Liver (tissue), 8 donors: ENCODE measurements at regions not wholly inside any gene's neighbourhood (a gene's known extent, or its start where the extent isn't known, plus 50 kb on each side); places are given as distances from the start of the nearest gene placed in this dataset.

ENCODE experiments used
- DNase-seq: peaks from one replicate; pipeline ENCODE4 v3.0.0-alpha.2; 2017; ENCODE audit warnings: low spot score
- H3K27ac ChIP-seq, 2 donors: one replicate each; pipeline ENCODE4 v1.7.0; 2013; ENCODE audit warnings: inconsistent platforms in 2 of 2, low read length in 2 of 2, control low read depth in 1 of 2, low read depth in 1 of 2, mild to moderate bottlenecking in 1 of 2
- H3K27me3 ChIP-seq, 4 donors: one replicate each; pipeline versions ENCODE4 v1.6.1 to v1.7.0; 2013; ENCODE audit warnings: low read length in 3 of 4, inconsistent platforms in 1 of 4, mild to moderate bottlenecking in 1 of 4, moderate library complexity in 1 of 4; ENCODE audit not compliant: control insufficient read depth in 4 of 4, insufficient read depth in 4 of 4
- H3K36me3 ChIP-seq, 4 donors: one replicate each; pipeline versions ENCODE4 v1.6.1 to v1.7.0; 2013; ENCODE audit warnings: low read length in 3 of 4, mild to moderate bottlenecking in 3 of 4, low read depth in 1 of 4, moderate library complexity in 1 of 4; ENCODE audit not compliant: control insufficient read depth in 4 of 4, insufficient read depth in 3 of 4
- H3K4me1 ChIP-seq, 4 donors: one replicate each; pipeline versions ENCODE4 v1.6.1 to v1.7.0; 2013; ENCODE audit warnings: low read length in 3 of 4, mild to moderate bottlenecking in 3 of 4, moderate library complexity in 1 of 4; ENCODE audit not compliant: control insufficient read depth in 4 of 4, insufficient read depth in 4 of 4
- H3K4me3 ChIP-seq, 3 donors: one replicate each; pipeline versions ENCODE4 v1.6.1 to v1.7.0; 2013; ENCODE audit warnings: low read length in 3 of 3, control low read depth in 1 of 3, low read depth in 1 of 3, mild to moderate bottlenecking in 1 of 3
- H3K9ac ChIP-seq, 2 donors: one replicate each; pipeline ENCODE4 v1.7.0; 2013; ENCODE audit warnings: low read length in 2 of 2, mild to moderate bottlenecking in 2 of 2, moderate library complexity in 2 of 2, control low read depth in 1 of 2, low read depth in 1 of 2
- H3K9me3 ChIP-seq, 4 donors: one replicate each; pipeline versions ENCODE4 v1.6.1 to v1.7.0; 2013; ENCODE audit warnings: low read length in 3 of 4; ENCODE audit not compliant: control insufficient read depth in 4 of 4
- ATF3 ChIP-seq: IDR thresholded peaks from 2 replicates; pipeline ENCODE4 v1.6.1; 2016; ENCODE audit warnings: antibody characterized with exemption
- CTCF ChIP-seq: fragments of 150-350 bp; IDR thresholded peaks from 2 replicates; pipeline ENCODE4 v1.5.1; 2017; ENCODE audit warnings: improper control_type of control experiment, low read depth, low read length; ENCODE audit not compliant: missing input control
- EGR1 ChIP-seq, 2 donors: IDR thresholded peaks; 2 replicates each; pipeline ENCODE4 v1.6.1; 2016 to 2018; ENCODE audit warnings: antibody characterized with exemption in 2 of 2, low read depth in 2 of 2
- FOXA1 ChIP-seq: IDR thresholded peaks from 2 replicates; pipeline ENCODE4 v1.6.1; 2016; ENCODE audit warnings: antibody characterized with exemption
- FOXA2 ChIP-seq: IDR thresholded peaks from 2 replicates; pipeline ENCODE4 v1.6.1; 2016; ENCODE audit warnings: antibody characterized with exemption
- GABPA ChIP-seq, 2 donors: IDR thresholded peaks in 1 of 2; conservative IDR thresholded peaks in 1 of 2; 2 replicates each; pipeline ENCODE4 v1.6.1; 2016; ENCODE audit warnings: antibody characterized with exemption in 2 of 2, mild to moderate bottlenecking in 1 of 2, moderate library complexity in 1 of 2
- HNF4A ChIP-seq, 2 donors: conservative IDR thresholded peaks; 2 replicates each; pipeline ENCODE4 v1.6.1; 2016; ENCODE audit warnings: antibody characterized with exemption in 2 of 2, mild to moderate bottlenecking in 2 of 2
- HNF4G ChIP-seq: IDR thresholded peaks from 2 replicates; pipeline ENCODE4 v1.6.1; 2016; ENCODE audit warnings: antibody characterized with exemption
- JUND ChIP-seq, 2 donors: IDR thresholded peaks; 2 replicates each; pipeline ENCODE4 v1.6.1; 2016; ENCODE audit warnings: antibody characterized with exemption in 2 of 2
- MAX ChIP-seq: IDR thresholded peaks from 2 replicates; pipeline ENCODE4 v1.6.1; 2016; ENCODE audit warnings: antibody characterized with exemption
- NR2F2 ChIP-seq: IDR thresholded peaks from 2 replicates; pipeline ENCODE4 v1.6.1; 2016; ENCODE audit warnings: antibody characterized with exemption
- RAD21 ChIP-seq, 2 donors: IDR thresholded peaks; 2 replicates each; pipeline ENCODE4 v1.6.1; 2016; ENCODE audit warnings: antibody characterized with exemption in 2 of 2, mild to moderate bottlenecking in 2 of 2
- REST ChIP-seq: IDR thresholded peaks from 2 replicates; pipeline ENCODE4 v1.6.1; 2016; ENCODE audit warnings: antibody characterized with exemption, mild to moderate bottlenecking
- RXRA ChIP-seq, 2 donors: IDR thresholded peaks; 2 replicates each; pipeline ENCODE4 v1.6.1; 2017 to 2018; ENCODE audit warnings: antibody characterized with exemption in 2 of 2, mild to moderate bottlenecking in 1 of 2
- SP1 ChIP-seq: IDR thresholded peaks from 2 replicates; pipeline ENCODE4 v1.6.1; 2018; ENCODE audit warnings: antibody characterized with exemption, mild to moderate bottlenecking
- TAF1 ChIP-seq: conservative IDR thresholded peaks from 2 replicates; pipeline ENCODE4 v1.6.1; 2016; ENCODE audit warnings: antibody characterized with exemption, mild to moderate bottlenecking
- YY1 ChIP-seq: IDR thresholded peaks from 2 replicates; pipeline ENCODE4 v1.6.1; 2016; ENCODE audit warnings: antibody characterized with exemption, mild to moderate bottlenecking
- ZBTB33 ChIP-seq: IDR thresholded peaks from 2 replicates; pipeline ENCODE4 v1.6.1; 2016; ENCODE audit warnings: antibody characterized with exemption
- WGBS: extraction: QIAGEN DNeasy Blood & Tissue Kit; methylation state at CpG from one replicate; pipeline ENCODE4 v1.1.7; 2013; 5-methylcytosine and 5-hydroxymethylcytosine counted together
- donor health status: healthy.
- donor health status: healthy.
- donor health status: healthy.
- donor health status: healthy.
- donor health status: healthy.

GRCh38 chr11:69383372-69384250 is 89.7 kb downstream of the MYEOV start:
- WGBS: 95% methylated on average over 13 of the region's 13 CpGs
- no peaks in the 10 kb centered on the region for H3K36me3 ChIP-seq
- H3K9me3 ChIP-seq: peaks cover 1 to 8% (median 3%) of the 10 kb centered on the region in 4 donors
- no peak overlapping the region for H3K9ac ChIP-seq
- peaks cover 0 to 4% (median 0%) of the 10 kb centered on the region in 4 donors for H3K4me1 ChIP-seq
- H3K27me3 ChIP-seq: no peaks in the 10 kb centered on the region
- no peak for DNase-seq
- H3K27ac ChIP-seq: no peak overlapping the region
- H3K4me3 ChIP-seq: no peak overlapping the region
- TF ChIP-seq NR2F2: no peak
- no peak for TF ChIP-seq TAF1
- no peak for TF ChIP-seq RAD21 (IDR thresholded peaks at IDR 0.05)
- TF ChIP-seq ATF3: no peak
- no peak for TF ChIP-seq HNF4G
- no peak for TF ChIP-seq JUND (IDR thresholded peaks at IDR 0.05)
- no peak for TF ChIP-seq RXRA (IDR thresholded peaks at IDR 0.05)
- no peak for TF ChIP-seq HNF4A (conservative IDR thresholded peaks at IDR 0.05)
- TF ChIP-seq CTCF: no peak
- no peak for TF ChIP-seq EGR1 (IDR thresholded peaks at IDR 0.05; ENCODE audit: low read depth in 2 of 2)
- no peak for TF ChIP-seq GABPA (IDR thresholded peaks at IDR 0.05 in 1 of 2, conservative IDR thresholded peaks at IDR 0.05 in 1 of 2)
- no peak for TF ChIP-seq YY1
- TF ChIP-seq SP1: no peak
- no peak for TF ChIP-seq REST
- no peak for TF ChIP-seq FOXA2
- no peak for TF ChIP-seq ZBTB33
- TF ChIP-seq MAX: no peak
- TF ChIP-seq FOXA1: no peak
